ENCODE measurements at regions not wholly inside any gene's neighbourhood (a gene's known extent, or its start where the extent isn't known, plus 50 kb on each side); places are given as distances from the start of the nearest gene placed in this dataset.

- DNase-seq: no peak
Observed at GRCh38 chr7:114755856-114756255, 166.0 kb upstream of the MDFIC start.

GRCh38 chr7:114758661-114759227 lies 163.2 kb upstream of the MDFIC start:
- DNase-seq: no peak

- DNase-seq: no peak
Observed at GRCh38 chr7:114759347-114760062, 162.4 kb upstream of the MDFIC start.

- DNase-seq: no peak
Observed at GRCh38 chr7:114760477-114760876, 161.4 kb upstream of the MDFIC start.

- DNase-seq: no peak
Observed at GRCh38 chr7:114761973-114762372, 159.9 kb upstream of the MDFIC start.

GRCh38 chr7:114765331-114766040 lies 156.4 kb upstream of the MDFIC start:
- no peak for DNase-seq

GRCh38 chr7:114766041-114766356 lies 155.9 kb upstream of the MDFIC start:
- no peak for DNase-seq

GRCh38 chr7:114777288-114777687 lies 144.6 kb upstream of the MDFIC start:
- DNase-seq: no peak

GRCh38 chr7:114783508-114783907 lies 138.4 kb upstream of the MDFIC start:
- DNase-seq: no peak

- DNase-seq: no peak
Observed at GRCh38 chr7:114784177-114784576, 137.7 kb upstream of the MDFIC start.

- no peak for DNase-seq
Observed at GRCh38 chr7:114784746-114785145, 137.1 kb upstream of the MDFIC start.

- DNase-seq: no peak
Observed at GRCh38 chr7:114785496-114785895, 136.4 kb upstream of the MDFIC start.

- DNase-seq: no peak
Observed at GRCh38 chr7:114786455-114786854, 135.4 kb upstream of the MDFIC start.

GRCh38 chr7:114787556-114787955 lies 134.3 kb upstream of the MDFIC start:
- DNase-seq: no peak

- DNase-seq: no peak
Observed at GRCh38 chr7:114788706-114789105, 133.2 kb upstream of the MDFIC start.

- DNase-seq: no peak
Observed at GRCh38 chr7:114789161-114789560, 132.7 kb upstream of the MDFIC start.

GRCh38 chr7:114789871-114790311 lies 132.0 kb upstream of the MDFIC start:
- DNase-seq: no peak

GRCh38 chr7:114790521-114790920 lies 131.4 kb upstream of the MDFIC start:
- no peak for DNase-seq

- DNase-seq: no peak
Observed at GRCh38 chr7:114791771-114792170, 130.1 kb upstream of the MDFIC start.

GRCh38 chr7:114793155-114793845 lies 128.6 kb upstream of the MDFIC start:
- no peak for DNase-seq

GRCh38 chr7:114795475-114795874 lies 126.4 kb upstream of the MDFIC start:
- DNase-seq: no peak

- no peak for DNase-seq
Observed at GRCh38 chr7:114799628-114800028, 122.3 kb upstream of the MDFIC start.

GRCh38 chr7:114802632-114803031 lies 119.3 kb upstream of the MDFIC start:
- DNase-seq: no peak
